ENCODE measurements at regions not wholly inside any gene's neighbourhood (a gene's known extent, or its start where the extent isn't known, plus 50 kb on each side); places are given as distances from the start of the nearest gene placed in this dataset.

DNA sequence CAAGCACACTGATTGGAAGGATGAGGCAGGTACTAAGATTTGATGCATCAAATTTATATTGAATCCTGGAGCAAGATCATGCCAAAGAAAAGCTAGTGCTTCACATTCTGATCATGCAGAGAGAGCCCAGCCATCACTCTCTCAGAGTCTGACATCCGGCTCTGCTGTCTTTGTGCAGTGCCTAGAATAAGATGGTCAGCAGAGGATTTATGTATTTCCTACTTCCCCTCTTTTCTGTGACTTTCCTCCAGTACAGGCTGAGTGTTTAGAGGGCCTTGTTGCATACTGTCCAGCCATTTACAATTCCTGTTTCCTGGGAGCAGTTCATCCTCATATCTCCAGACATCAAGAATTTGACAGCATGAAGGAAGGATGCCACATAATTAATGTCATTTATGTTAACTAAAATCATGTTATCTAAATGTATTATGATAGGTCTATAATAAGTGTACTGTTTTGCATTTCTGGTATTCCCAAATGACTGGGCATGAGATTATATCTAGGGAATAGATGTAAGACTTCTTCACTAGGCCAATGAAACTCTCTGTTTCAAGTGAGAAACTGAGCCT, 167.6 kb downstream of the EPM2A start:
- TF ChIP-seq, protein P1, sequence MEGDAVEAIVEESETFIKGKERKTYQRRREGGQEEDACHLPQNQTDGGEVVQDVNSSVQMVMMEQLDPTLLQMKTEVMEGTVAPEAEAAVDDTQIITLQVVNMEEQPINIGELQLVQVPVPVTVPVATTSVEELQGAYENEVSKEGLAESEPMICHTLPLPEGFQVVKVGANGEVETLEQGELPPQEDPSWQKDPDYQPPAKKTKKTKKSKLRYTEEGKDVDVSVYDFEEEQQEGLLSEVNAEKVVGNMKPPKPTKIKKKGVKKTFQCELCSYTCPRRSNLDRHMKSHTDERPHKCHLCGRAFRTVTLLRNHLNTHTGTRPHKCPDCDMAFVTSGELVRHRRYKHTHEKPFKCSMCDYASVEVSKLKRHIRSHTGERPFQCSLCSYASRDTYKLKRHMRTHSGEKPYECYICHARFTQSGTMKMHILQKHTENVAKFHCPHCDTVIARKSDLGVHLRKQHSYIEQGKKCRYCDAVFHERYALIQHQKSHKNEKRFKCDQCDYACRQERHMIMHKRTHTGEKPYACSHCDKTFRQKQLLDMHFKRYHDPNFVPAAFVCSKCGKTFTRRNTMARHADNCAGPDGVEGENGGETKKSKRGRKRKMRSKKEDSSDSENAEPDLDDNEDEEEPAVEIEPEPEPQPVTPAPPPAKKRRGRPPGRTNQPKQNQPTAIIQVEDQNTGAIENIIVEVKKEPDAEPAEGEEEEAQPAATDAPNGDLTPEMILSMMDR (conservative IDR thresholded peaks at IDR 0.05; ENCODE audit: low read depth, low read length), result no peak
- TF ChIP-seq EZH2 (IDR thresholded peaks at IDR 0.05; ENCODE audit: borderline replicate concordance, low read depth, low read length, poor library complexity, severe bottlenecking), result no peak
